Fibroblast of mammary gland (primary cell): ENCODE measurements at regions not wholly inside any gene's neighbourhood (a gene's known extent, or its start where the extent isn't known, plus 50 kb on each side); places are given as distances from the start of the nearest gene placed in this dataset.

Experiments
- DNase-seq: peaks from one replicate; pipeline ENCODE4 v3.0.0-alpha.2; 2010; ENCODE audit warnings: low read depth
- H3K4me3 ChIP-seq: 2 replicates; pipeline ENCODE4 v1.5.1; 2011; ENCODE audit warnings: low read depth, mild to moderate bottlenecking, low read length, moderate library complexity; ENCODE audit not compliant: control insufficient read depth
- TF ChIP-seq, protein P1 (sequence below): conservative IDR thresholded peaks from 2 replicates; pipeline ENCODE4 v1.5.1; 2011; ENCODE audit warnings: low read depth, low read length, inconsistent platforms; ENCODE audit not compliant: control insufficient read depth, insufficient read depth

DNA sequence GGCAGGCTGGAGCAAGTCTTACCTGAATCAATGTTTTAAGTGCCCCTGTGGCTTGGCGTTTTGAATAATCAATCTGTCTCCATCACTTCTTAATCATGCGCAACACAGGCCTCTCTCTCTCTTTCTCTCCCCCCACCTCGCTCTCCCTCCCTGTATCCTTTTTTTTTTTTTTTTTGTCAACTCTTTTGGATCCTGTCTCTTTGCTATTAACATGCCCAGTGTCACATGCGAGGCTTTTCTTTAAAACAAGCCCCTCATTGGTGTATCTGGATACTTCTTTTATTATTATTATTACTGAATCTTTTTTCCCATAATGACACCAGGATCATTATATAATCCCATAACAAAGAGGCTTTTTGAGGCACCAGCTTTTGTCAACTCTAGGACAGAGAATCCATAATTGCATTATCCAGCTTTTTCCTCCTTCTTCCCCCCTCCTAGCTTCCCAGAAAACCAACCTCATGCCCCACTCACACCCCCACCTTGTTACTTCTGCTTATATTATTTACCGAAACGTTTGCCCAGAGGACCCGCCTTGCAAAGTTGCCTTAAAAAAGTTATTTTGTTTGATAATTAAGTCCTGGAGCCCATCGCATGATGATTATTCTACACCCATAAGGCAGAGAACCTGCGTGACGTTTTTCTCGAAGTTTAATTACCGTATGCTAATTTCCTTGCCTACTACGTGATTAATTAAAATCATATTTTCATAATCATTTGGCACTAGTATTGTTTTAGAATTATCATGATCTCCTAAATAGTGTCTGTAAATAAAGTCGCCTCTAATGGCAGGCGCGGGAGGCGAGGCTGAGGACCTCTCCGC lies 148.1 kb upstream of the ZNF536 start:
- H3K4me3 ChIP-seq: no peak overlapping the region
- TF ChIP-seq, protein P1, sequence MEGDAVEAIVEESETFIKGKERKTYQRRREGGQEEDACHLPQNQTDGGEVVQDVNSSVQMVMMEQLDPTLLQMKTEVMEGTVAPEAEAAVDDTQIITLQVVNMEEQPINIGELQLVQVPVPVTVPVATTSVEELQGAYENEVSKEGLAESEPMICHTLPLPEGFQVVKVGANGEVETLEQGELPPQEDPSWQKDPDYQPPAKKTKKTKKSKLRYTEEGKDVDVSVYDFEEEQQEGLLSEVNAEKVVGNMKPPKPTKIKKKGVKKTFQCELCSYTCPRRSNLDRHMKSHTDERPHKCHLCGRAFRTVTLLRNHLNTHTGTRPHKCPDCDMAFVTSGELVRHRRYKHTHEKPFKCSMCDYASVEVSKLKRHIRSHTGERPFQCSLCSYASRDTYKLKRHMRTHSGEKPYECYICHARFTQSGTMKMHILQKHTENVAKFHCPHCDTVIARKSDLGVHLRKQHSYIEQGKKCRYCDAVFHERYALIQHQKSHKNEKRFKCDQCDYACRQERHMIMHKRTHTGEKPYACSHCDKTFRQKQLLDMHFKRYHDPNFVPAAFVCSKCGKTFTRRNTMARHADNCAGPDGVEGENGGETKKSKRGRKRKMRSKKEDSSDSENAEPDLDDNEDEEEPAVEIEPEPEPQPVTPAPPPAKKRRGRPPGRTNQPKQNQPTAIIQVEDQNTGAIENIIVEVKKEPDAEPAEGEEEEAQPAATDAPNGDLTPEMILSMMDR: no peak
- no peak for DNase-seq

DNA sequence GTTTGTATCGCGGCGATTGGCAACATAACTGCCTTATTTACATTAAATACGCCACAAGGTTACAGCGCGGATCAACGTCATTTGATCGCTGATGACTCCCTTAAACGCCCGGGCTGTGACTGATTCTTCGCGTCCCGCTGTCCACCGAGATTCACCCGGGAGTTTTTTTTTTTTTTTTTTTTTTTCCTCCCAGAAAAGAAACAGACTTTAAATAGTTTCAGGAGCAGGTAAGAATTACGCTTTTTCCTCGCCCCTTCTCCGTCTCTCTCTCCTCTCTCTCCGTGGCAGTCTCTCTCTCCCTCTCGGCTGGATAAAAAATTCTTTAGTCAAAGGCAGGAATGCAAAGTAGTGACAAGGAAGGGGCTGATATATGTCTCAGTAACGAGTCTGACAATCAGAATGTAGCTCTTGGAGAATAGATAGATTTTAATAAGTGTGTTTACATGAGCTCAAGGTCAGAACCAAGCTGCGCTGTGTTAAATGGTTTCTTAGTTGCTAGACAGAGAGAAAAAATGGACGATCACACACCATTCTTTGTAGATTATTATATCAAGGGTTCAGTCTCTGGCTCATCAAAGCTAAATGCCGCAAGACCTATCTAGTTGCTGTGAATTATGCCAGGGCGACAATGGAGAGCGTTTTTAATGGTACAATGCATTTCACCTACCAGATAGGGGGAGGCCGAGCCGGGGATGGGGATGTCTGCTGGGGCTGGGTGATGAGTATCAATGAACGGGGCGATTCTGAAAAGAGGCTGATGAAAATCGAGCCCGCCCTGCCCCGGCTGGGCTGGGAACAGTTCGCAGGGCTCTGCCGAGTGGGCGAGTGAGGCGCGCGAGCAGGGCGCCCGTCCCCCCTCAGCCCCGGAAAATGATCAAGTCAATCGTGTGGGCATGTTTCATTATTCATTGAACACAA lies 147.2 kb upstream of the ZNF536 start:
- TF ChIP-seq, protein P1: no peak
- H3K4me3 ChIP-seq: no peak overlapping the region
- DNase-seq: no peak

DNA sequence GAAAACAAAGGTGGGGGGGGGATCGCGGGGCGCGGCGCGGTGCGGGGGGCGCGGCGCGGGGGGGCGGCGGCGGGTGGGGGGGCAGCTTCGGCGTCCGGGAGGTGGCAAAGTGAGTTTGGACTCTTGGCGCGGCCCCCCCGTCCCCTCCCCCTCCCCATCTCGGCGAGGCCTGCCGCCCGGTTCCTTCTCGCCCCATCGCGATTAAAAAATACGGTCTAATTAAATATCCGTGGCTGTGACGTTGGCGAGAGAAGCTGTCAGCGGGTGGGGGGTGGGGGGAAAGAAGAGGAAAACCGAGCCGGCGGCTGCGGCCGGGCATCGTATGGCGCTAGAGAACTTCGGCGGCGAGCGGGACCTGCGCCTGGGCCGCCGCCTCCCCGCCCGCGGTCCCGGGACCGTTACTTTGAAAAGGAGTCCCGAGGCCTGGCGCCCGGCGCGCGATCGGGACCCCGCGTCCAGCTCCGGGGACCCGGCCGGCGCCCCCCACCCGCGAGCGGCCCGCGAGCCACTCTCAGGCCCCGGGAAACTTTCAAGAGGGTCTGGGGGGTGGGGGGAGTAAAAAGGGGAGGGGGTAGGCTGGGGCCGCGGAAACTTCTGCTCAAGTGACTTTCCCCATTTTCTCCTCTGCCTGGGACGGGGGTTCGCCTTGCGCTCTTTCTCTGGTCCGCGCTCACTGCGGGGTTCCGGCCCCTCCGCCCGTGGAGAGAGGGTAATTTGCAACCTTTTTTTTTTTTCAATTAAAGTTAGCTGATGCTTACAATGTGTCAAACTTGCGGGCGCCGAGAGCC lies 146.3 kb upstream of the ZNF536 start:
- no peak overlapping the region for H3K4me3 ChIP-seq

DNA sequence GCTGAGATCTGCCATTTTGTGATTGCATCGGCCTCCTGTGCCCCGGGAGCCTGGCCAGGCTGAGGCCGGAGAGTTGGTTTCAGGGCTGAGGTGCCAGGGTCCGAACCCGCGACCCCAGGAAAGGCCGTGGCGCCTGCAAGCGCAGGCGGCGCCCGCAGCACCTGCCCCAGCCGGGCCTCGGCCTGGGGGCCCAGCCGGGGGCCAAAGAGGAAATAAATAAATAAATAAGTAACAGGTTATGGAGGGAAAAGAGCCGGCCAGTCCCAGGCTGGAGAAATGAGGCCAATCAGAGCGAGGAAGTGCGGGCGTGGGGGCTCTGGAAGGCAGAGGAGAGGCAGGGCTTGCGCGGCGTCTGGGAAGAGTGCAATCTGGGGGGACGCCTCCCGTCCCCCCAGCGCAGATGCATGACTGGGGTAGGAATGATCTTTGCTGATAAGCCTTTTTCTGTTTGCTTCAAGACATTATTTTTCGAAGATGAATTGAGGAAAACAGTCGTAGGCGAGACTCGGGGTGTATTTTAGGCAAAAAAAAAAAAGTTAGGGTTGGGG lies 145.6 kb upstream of the ZNF536 start:
- TF ChIP-seq, protein P1: no peak
- H3K4me3 ChIP-seq: no peak overlapping the region
- no peak for DNase-seq

More for the DNA sequence above, 146.3 kb upstream of the ZNF536 start:
- TF ChIP-seq, protein P1: no peak
- no peak for DNase-seq

DNA sequence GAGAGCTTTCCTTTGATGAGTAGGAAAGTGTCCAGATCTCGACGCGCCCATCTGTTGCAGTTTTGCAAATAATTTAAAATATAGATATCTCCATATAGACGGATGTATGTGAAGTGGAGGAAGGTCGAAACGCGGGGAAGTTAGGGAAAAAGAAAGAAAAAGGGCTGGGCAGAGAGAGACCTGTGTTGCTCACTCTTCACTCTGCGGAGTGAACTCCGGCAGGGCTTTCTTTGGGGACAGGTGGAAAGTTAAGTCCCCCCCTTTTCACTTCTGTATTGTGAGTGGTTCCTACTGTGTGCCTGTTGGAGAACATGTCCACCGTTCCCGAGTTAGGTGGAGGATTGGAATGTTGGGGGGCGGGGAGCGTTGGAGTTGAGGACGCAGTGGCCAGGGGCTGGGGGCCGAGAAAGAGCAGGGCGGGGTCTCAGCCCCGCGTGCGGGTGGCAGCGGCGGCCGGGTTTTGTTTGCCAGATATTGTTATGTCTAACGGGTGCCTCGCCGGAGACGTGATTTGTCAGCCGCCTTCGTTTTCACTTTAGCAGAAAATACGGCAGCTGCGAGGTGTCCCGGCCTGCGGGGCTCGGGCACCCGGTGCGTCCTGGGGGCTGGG lies 145.1 kb upstream of the ZNF536 start:
- TF ChIP-seq, protein P1: no peak
- peak overlapping the region; percentile 27 for H3K4me3 ChIP-seq
- no peak for DNase-seq

DNA sequence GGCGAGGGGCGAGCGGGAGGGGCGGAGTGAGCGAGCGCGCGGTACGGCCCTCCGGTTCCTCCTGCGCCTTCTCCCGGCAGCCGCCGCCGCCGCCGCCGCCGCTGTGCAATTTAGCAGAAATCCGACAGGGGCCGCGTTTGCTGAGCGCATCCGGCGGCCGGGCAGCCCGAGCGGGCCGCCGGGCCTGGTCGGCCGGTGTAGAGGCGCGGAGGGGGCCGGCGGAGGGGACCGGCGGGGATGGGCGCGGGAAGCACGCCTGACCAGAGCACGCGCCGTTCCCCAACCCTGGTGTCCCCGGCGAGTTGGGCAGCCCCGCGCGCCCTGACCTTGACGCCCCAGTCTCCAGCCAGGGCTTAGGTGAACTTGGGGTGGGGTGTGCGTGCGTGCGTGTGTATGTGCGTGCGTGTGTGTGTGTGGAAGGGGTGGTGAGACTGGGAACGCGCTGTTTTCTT lies 144.5 kb upstream of the ZNF536 start:
- peak; percentile 12 for DNase-seq
- TF ChIP-seq, protein P1: no peak
- no peak overlapping the region for H3K4me3 ChIP-seq
